ENCODE measurements at regions not wholly inside any gene's neighbourhood (a gene's known extent, or its start where the extent isn't known, plus 50 kb on each side); places are given as distances from the start of the nearest gene placed in this dataset.

GRCh38 chr9:99322299-99322698 is 100.2 kb downstream of the SEC61B start:
- DNase-seq (ENCODE audit: extremely low read depth, low read depth): no peak
- H3K4me3 ChIP-seq (replicated peaks; ENCODE audit: low read depth, low read length): no peak overlapping the region
- TF ChIP-seq CTCF (IDR thresholded peaks at IDR 0.05; ENCODE audit: low read depth, low read length, missing control alignments): no peak

- no peak for TF ChIP-seq CTCF (IDR thresholded peaks at IDR 0.05; ENCODE audit: low read depth, low read length, missing control alignments)
- no peak overlapping the region for H3K4me3 ChIP-seq (replicated peaks; ENCODE audit: low read depth, low read length)
- no peak for DNase-seq (ENCODE audit: extremely low read depth, low read depth)
Measured at GRCh38 chr9:99326112-99326916, 104.2 kb downstream of the SEC61B start.

- no peak for DNase-seq (ENCODE audit: extremely low read depth, low read depth)
Measured at GRCh38 chr9:99326917-99327189, 104.8 kb downstream of the SEC61B start.

GRCh38 chr9:99327667-99328066 is 105.6 kb downstream of the SEC61B start:
- no peak for TF ChIP-seq CTCF (IDR thresholded peaks at IDR 0.05; ENCODE audit: low read depth, low read length, missing control alignments)
- H3K4me3 ChIP-seq (replicated peaks; ENCODE audit: low read depth, low read length): no peak overlapping the region
- no peak for DNase-seq (ENCODE audit: extremely low read depth, low read depth)

More at GRCh38 chr9:99326917-99327189, 104.8 kb downstream of the SEC61B start:
- no peak overlapping the region for H3K4me3 ChIP-seq (replicated peaks; ENCODE audit: low read depth, low read length)
- TF ChIP-seq CTCF (IDR thresholded peaks at IDR 0.05; ENCODE audit: low read depth, low read length, missing control alignments): no peak

- no peak overlapping the region for H3K4me3 ChIP-seq (replicated peaks; ENCODE audit: low read depth, low read length)
- no peak for TF ChIP-seq CTCF (IDR thresholded peaks at IDR 0.05; ENCODE audit: low read depth, low read length, missing control alignments)
- no peak for DNase-seq (ENCODE audit: extremely low read depth, low read depth)
Measured at GRCh38 chr9:99335280-99335679, 113.2 kb downstream of the SEC61B start.

- DNase-seq (ENCODE audit: extremely low read depth, low read depth): no peak
- TF ChIP-seq CTCF (IDR thresholded peaks at IDR 0.05; ENCODE audit: low read depth, low read length, missing control alignments): no peak
- no peak overlapping the region for H3K4me3 ChIP-seq (replicated peaks; ENCODE audit: low read depth, low read length)
Measured at GRCh38 chr9:99336005-99336404, 113.9 kb downstream of the SEC61B start.

- TF ChIP-seq CTCF (IDR thresholded peaks at IDR 0.05; ENCODE audit: low read depth, low read length, missing control alignments): no peak
- no peak overlapping the region for H3K4me3 ChIP-seq (replicated peaks; ENCODE audit: low read depth, low read length)
- no peak for DNase-seq (ENCODE audit: extremely low read depth, low read depth)
Measured at GRCh38 chr9:99336531-99336930, 114.4 kb downstream of the SEC61B start.

All from HFF-Myc (cell line).